HEK293 (cell line): ENCODE measurements at regions not wholly inside any gene's neighbourhood (a gene's known extent, or its start where the extent isn't known, plus 50 kb on each side); places are given as distances from the start of the nearest gene placed in this dataset.

Source experiments
- CTCF ChIA-PET: fragments of 350-600 bp; formaldehyde crosslinking; extraction: SDS; loops from one replicate; lab custom pipeline; 2021; ENCODE audit warnings: antibody characterized with exemption; lab: Yijun Ruan, JAX
- POLR2A ChIA-PET: fragments of 300-600 bp; formaldehyde crosslinking; extraction: SDS; loops from one replicate; lab custom pipeline; 2020; ENCODE audit warnings: antibody characterized with exemption, inconsistent platforms; lab: Yijun Ruan, JAX
- H3K27ac ChIP-seq: fragments of 200-500 bp; sonication (Bioruptor generic); 2 replicates; pipeline ENCODE4 v1.5.1; 2014; ENCODE audit warnings: low read depth, low read length, control low read depth, inconsistent platforms; ENCODE audit errors: extremely low read depth
- H3K36me3 ChIP-seq, 2 experiments: fragments of 200-500 bp in 1 of 2; sonication (Bioruptor generic) in 1 of 2; 1 replicate in 1 of 2; 2 replicates in 1 of 2; pipeline ENCODE4 v1.5.1; 2014 to 2017; ENCODE audit warnings: inconsistent platforms in 2 of 2, low read length in 2 of 2; ENCODE audit not compliant: control insufficient read depth in 2 of 2, insufficient read depth in 1 of 2
- H3K4me1 ChIP-seq: fragments of 200-500 bp; sonication (Bioruptor generic); 2 replicates; pipeline ENCODE4 v1.5.1; 2014; ENCODE audit warnings: mild to moderate bottlenecking, low read length, inconsistent platforms; ENCODE audit not compliant: control insufficient read depth, insufficient read depth
- H3K4me3 ChIP-seq: 2 replicates; pipeline ENCODE4 v1.5.1; 2011; ENCODE audit warnings: low read depth, mild to moderate bottlenecking, control low read depth, low read length, moderate library complexity
- H3K9me3 ChIP-seq: fragments of 200-500 bp; sonication (Bioruptor generic); 2 replicates; pipeline ENCODE4 v1.5.1; 2014; ENCODE audit warnings: low read depth, low read length, inconsistent platforms; ENCODE audit not compliant: control insufficient read depth, insufficient read depth
- ATF2 ChIP-seq: fragments of 450-650 bp; formaldehyde crosslinking; IDR thresholded peaks from 2 replicates; pipeline ENCODE4 v1.5.1; 2016; ENCODE audit warnings: missing biosample characterization, missing genetic modification characterization, low read depth
- EGR2 ChIP-seq: fragments of 450-650 bp; formaldehyde crosslinking; IDR thresholded peaks from 2 replicates; pipeline ENCODE4 v1.5.1; 2016; ENCODE audit warnings: low read depth, missing biosample characterization, missing genetic modification characterization
- ELK4 ChIP-seq: IDR thresholded peaks from 2 replicates; pipeline ENCODE4 v1.6.1; 2011; ENCODE audit warnings: mild to moderate bottlenecking, low read depth, low read length, borderline replicate concordance
- GLIS1 ChIP-seq: fragments of 450-650 bp; formaldehyde crosslinking; IDR thresholded peaks from 2 replicates; pipeline ENCODE4 v1.5.1; 2016; ENCODE audit warnings: missing biosample characterization, missing genetic modification characterization
- KLF10 ChIP-seq: fragments of 450-650 bp; IDR thresholded peaks from 2 replicates; pipeline ENCODE4 v1.5.1; 2018; ENCODE audit warnings: missing biosample characterization, mild to moderate bottlenecking, missing genetic modification characterization
- PBX3 ChIP-seq: sonication (generic); formaldehyde crosslinking; IDR thresholded peaks from 2 replicates; pipeline ENCODE4 v1.8.1; 2022; ENCODE audit warnings: mild to moderate bottlenecking, moderate library complexity, missing genetic modification reagents
- ZBTB10 ChIP-seq: fragments of 450-650 bp; formaldehyde crosslinking; IDR thresholded peaks from 2 replicates; pipeline ENCODE4 v1.5.1; 2016; ENCODE audit warnings: missing biosample characterization, missing genetic modification characterization
- ZBTB11 ChIP-seq: fragments of 450-650 bp; formaldehyde crosslinking; conservative IDR thresholded peaks from 2 replicates; pipeline ENCODE4 v1.5.1; 2016; ENCODE audit warnings: low read depth, missing biosample characterization, missing genetic modification characterization
- ZBTB44 ChIP-seq: fragments of 450-650 bp; IDR thresholded peaks from 2 replicates; pipeline ENCODE4 v1.5.1; 2018; ENCODE audit warnings: missing biosample characterization, mild to moderate bottlenecking, missing genetic modification characterization
- ZNF157 ChIP-seq: fragments of 450-650 bp; formaldehyde crosslinking; IDR thresholded peaks from 2 replicates; pipeline ENCODE4 v1.5.1; 2016; ENCODE audit warnings: missing biosample characterization, missing genetic modification characterization
- ZNF169 ChIP-seq: fragments of 450-650 bp; formaldehyde crosslinking; IDR thresholded peaks from 2 replicates; pipeline ENCODE4 v1.5.1; 2016; ENCODE audit warnings: missing biosample characterization, missing genetic modification characterization
- ZNF175 ChIP-seq: fragments of 450-650 bp; formaldehyde crosslinking; IDR thresholded peaks from 2 replicates; pipeline ENCODE4 v1.5.1; 2016; ENCODE audit warnings: missing biosample characterization, missing genetic modification characterization
- ZNF354C ChIP-seq: fragments of 450-650 bp; formaldehyde crosslinking; IDR thresholded peaks from 2 replicates; pipeline ENCODE4 v1.5.1; 2016; ENCODE audit warnings: missing biosample characterization, missing genetic modification characterization, low read depth, borderline replicate concordance
- ZNF391 ChIP-seq: fragments of 450-650 bp; formaldehyde crosslinking; IDR thresholded peaks from 2 replicates; pipeline ENCODE4 v1.5.1; 2016; ENCODE audit warnings: low read depth, missing biosample characterization, missing genetic modification characterization, borderline replicate concordance
- ZNF501 ChIP-seq: fragments of 450-650 bp; formaldehyde crosslinking; IDR thresholded peaks from 2 replicates; pipeline ENCODE4 v1.5.1; 2016; ENCODE audit warnings: missing biosample characterization, missing genetic modification characterization
- ZNF513 ChIP-seq: fragments of 450-650 bp; IDR thresholded peaks from 2 replicates; pipeline ENCODE4 v1.5.1; 2018; ENCODE audit warnings: missing biosample characterization, missing genetic modification characterization
- ZNF549 ChIP-seq: fragments of 450-650 bp; IDR thresholded peaks from 2 replicates; pipeline ENCODE4 v1.5.1; 2018; ENCODE audit warnings: missing biosample characterization, missing genetic modification characterization, mild to moderate bottlenecking, inconsistent platforms, moderate library complexity
- ZNF580 ChIP-seq: fragments of 450-650 bp; formaldehyde crosslinking; IDR thresholded peaks from 2 replicates; pipeline ENCODE4 v1.5.1; 2016; ENCODE audit warnings: missing biosample characterization, missing genetic modification characterization
- ZNF677 ChIP-seq: fragments of 450-650 bp; IDR thresholded peaks from 2 replicates; pipeline ENCODE4 v1.5.0; 2018; ENCODE audit warnings: missing biosample characterization, mild to moderate bottlenecking, missing genetic modification characterization, moderate library complexity
- ZNF785 ChIP-seq: fragments of 450-650 bp; formaldehyde crosslinking; IDR thresholded peaks from 2 replicates; pipeline ENCODE4 v1.5.1; 2016; ENCODE audit warnings: missing biosample characterization, missing genetic modification characterization

- no peaks in the 10 kb centered on the region; the same call in 1 of the 2 replicates for H3K4me1 ChIP-seq
- H3K4me3 ChIP-seq, result no peak overlapping the region
- H3K9me3 ChIP-seq, result no peaks in the 10 kb centered on the region
- no peaks in the 10 kb centered on the region for H3K36me3 ChIP-seq
- TF ChIP-seq ZNF501 (no peak), ZBTB11 (tag by site-specific recombination) (no peak), ZBTB10 (tag by site-specific recombination) (no peak), EGR2 (no peak), ZNF169 (tag by site-specific recombination) (no peak), ZNF677 (tag by site-specific recombination) (no peak), ZNF157 (tag by site-specific recombination) (no peak), ZNF549 (tag by site-specific recombination) (no peak), KLF10 (tag by site-specific recombination) (no peak)
- TF ChIP-seq, all 188 proteins: peak for 0
- CTCF ChIA-PET, result interaction anchor here (0.6 kb wide), 1 partner anchor 16 kb away, joined by 3 read pairs; no protein-coding TSS in a partner anchor
- POLR2A ChIA-PET, result no interaction called here
- H3K27ac ChIP-seq, result no peak overlapping the region
Observed at GRCh38 chr15:69536726-69537512, 84.3 kb downstream of the RPLP1 start.

- CTCF ChIA-PET, result no interaction called here
- H3K36me3 ChIP-seq, result no peaks in the 10 kb centered on the region
- POLR2A ChIA-PET, result interaction anchor here (0.6 kb wide), 1 partner anchor 95 kb away, joined by 4 read pairs; no protein-coding TSS in a partner anchor
- no peak overlapping the region for H3K27ac ChIP-seq
- H3K4me1 ChIP-seq, result no peaks in the 10 kb centered on the region; the same call in 1 of the 2 replicates
- H3K9me3 ChIP-seq, result no peaks in the 10 kb centered on the region
- no peak overlapping the region for H3K4me3 ChIP-seq
- TF ChIP-seq ZNF175 (tag by site-specific recombination), result no peak
- TF ChIP-seq ZNF580, result no peak
- no peak for TF ChIP-seq ZNF354C (tag by site-specific recombination)
- TF ChIP-seq PBX3 (CRISPR knock-in tag), result no peak
- TF ChIP-seq ZBTB44 (tag by site-specific recombination), result no peak
- no peak for TF ChIP-seq ZNF391 (tag by site-specific recombination)
- TF ChIP-seq ZNF785 (tag by site-specific recombination), result no peak
- TF ChIP-seq GLIS1 (tag by site-specific recombination), result no peak
- TF ChIP-seq ATF2 (tag by site-specific recombination), result no peak
- TF ChIP-seq ELK4, result no peak
- TF ChIP-seq ZNF513 (tag by site-specific recombination), result no peak
Observed at GRCh38 chr15:69537901-69538300, 85.3 kb downstream of the RPLP1 start.
